ENCODE measurements at regions not wholly inside any gene's neighbourhood (a gene's known extent, or its start where the extent isn't known, plus 50 kb on each side); places are given as distances from the start of the nearest gene placed in this dataset.
"Not testable (repeated sequence)": the region's sequence is repeated elsewhere in the genome, so short reads cannot be mapped to it uniquely, and the experiment has no call there.

DNA sequence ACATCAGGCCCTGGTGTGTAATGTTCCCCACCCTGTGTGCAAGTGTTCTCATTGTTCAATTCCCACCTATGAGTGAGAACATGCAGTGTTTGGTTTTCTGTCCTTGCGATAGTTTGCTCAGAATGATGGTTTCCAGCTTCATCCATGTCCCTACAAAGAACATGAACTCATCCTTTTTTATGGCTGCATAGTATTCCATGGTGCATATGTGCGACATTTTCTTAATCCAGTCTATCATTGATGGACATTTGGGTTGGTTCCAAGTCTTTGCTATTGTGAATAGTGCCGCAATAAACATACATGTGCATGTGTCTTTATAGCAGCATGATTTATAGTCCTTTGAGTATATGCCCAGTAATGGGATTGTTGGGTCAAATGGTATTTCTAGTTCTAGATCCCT lies 60.5 kb upstream of the PSME4 start:
- not testable (repeated sequence) for DNase-seq (ENCODE audit: low read depth in 3 of 3)

DNA sequence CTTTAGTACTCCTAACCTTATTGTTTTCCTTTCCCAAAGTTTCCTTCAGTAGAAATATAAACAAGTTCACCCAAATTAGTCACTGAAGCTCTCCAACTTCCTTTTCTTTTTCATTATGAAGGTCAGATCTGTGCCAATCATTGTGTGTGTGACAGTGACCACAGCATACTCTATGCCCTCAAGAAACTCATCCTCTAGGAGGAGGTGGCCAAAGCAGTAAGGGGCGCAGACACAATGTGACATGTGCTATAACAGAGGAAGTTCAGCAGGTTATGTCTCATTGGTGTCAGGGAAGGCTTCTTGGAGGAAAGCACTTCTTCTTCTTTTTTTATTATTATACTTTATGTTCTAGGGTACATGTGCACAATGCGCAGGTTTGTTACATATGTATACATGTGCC lies 60.0 kb upstream of the PSME4 start:
- DNase-seq (ENCODE audit: low read depth in 3 of 3): no peak

- no peak for DNase-seq (ENCODE audit: low read depth in 3 of 3)
Measured at GRCh38 chr2:54030396-54030741, 59.6 kb upstream of the PSME4 start.

DNA sequence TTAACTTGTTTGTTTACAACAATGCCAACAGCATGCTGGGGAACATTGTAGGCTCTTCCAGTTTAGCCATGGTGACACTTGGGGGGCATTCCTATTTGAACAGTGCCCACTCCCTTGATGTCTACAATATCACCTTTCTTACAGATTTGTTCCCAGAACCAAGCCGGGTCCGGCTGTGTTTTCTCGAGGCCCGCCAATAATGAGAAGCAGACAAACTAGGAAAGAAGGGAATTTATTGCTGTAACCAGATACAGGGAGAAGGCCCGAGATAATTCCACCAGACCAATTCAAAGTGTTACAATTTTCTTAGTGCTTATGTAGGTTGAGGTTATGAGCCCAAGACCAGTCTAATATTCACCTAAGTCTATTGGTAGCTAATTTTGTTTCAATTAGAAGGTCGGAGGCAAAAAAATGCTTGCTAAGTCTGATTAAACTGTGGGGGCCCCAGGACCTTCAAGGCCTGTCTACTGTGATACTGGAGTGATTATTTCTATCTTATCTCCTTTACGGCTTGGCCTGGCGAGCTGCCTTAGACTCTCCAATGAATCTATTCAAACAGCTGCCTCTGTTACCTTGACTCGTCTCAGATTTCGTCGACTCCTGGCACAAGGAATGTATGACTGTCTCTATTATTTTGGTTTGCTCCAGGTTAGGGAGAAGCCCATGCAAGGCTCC lies 59.1 kb upstream of the PSME4 start:
- DNase-seq (ENCODE audit: low read depth in 3 of 3): no peak

DNA sequence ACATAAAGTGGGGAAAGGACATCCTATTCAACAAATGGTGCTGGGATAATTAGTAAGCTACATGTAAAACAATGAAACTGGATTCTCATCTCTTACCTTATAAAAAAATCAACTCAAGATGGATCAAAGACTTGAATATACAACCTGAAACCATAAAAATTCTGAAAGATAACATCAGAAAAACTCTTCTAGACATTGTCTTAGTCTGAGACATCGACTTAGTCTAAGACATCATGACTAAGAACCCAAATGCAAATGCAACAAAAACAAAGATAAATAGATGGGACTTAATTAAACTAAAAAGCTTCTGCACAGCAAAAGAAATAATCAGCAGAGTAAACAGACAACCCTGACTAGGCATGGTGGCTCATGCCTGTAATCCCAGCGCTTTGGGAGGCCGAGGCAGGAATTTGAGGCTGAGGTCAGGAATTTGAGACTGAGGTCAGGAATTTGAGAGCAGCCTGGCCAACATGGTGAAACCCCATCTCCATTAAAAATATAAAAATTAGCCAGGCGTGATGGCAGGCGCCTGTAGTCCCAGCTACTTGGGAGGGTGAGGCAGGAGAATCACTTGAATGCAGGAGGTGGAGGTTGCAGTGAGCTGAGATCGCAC lies 54.8 kb upstream of the PSME4 start:
- not testable (repeated sequence) for DNase-seq (ENCODE audit: low read depth in 3 of 3)

GRCh38 chr2:54024576-54024975 lies 53.8 kb upstream of the PSME4 start:
- no peak for DNase-seq (ENCODE audit: low read depth in 3 of 3)

DNA sequence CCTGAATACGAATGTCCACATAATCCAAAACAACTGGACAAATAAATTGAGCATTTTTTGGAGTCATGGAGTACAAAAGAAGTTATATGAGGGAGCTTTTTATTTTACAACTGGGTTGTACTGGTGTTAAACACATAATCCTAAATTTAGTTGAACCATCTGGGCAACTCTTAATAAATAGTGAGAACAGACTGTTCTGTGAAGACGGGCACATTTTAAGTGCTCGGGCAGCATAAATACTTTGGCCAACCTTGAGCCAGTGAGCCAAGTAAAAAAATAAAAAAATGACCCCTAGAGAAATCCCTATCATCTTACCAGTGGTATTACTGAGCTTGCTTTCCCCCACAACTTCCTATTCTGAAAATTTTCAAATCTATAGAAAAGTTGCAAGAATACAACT lies 50.9 kb upstream of the PSME4 start:
- DNase-seq (ENCODE audit: low read depth in 3 of 3): no peak

DNA sequence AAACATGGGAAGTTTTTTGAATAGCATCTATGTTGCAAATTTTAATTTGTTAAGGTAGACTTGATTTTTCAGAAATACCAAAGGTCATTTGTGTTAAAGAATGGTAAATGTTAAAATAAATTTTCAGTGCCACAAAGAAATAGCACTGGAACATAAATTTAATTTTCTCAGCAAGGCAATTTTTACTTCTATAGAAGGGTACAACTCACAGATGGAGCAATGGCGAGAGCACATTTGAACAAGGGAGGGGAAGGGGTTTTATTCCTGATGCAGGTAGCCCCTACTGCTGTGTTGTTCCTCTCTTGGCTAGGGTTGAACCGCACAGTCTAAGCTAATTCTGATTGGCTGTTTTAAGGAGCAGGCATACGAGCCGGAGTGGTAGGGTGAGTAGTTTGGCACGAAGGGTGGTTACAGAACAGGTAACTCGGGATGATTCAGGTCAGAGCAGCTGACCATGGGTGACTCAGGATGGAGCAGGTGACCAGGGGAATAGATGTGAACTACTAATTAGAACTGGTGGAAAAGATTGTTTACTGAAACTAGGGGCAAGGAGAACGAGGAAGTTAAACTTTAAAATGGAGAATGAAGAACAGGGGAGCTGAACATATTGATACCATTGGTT lies 50.1 kb upstream of the PSME4 start:
- no peak for DNase-seq (ENCODE audit: low read depth in 3 of 3)
